B cell (primary cell): ENCODE measurements at regions not wholly inside any gene's neighbourhood (a gene's known extent, or its start where the extent isn't known, plus 50 kb on each side); places are given as distances from the start of the nearest gene placed in this dataset.

Experiments used
- ATAC-seq: fragments of 200-7000 bp; cut with Tn5 transposase; one replicate; pipeline ENCODE4 v1.10.0; 2021; ENCODE audit warnings: low read depth, mild to moderate bottlenecking, moderate number of reproducible peaks, moderate library complexity
- CTCF ChIA-PET: fragments of 350-600 bp; sonication (Branson Sonifier 250); formaldehyde crosslinking; loops from one replicate; lab custom pipeline; 2021; ENCODE audit warnings: antibody characterized with exemption, inconsistent platforms; lab: Charles Lee
- POLR2A ChIA-PET: fragments of 350-600 bp; sonication (Branson Sonifier 250); formaldehyde crosslinking; loops from one replicate; lab custom pipeline; 2021; ENCODE audit warnings: antibody characterized with exemption; lab: Charles Lee
- DNase-seq: peaks from one replicate; pipeline ENCODE4 v3.0.0; 2013
- H2AFZ ChIP-seq: 2 replicates; pipeline ENCODE4 v1.6.1; 2012; ENCODE audit warnings: mild to moderate bottlenecking, low read depth, low read length; ENCODE audit not compliant: insufficient read depth, poor library complexity, severe bottlenecking
- H3K27ac ChIP-seq, 2 donors: 1 replicate in 1 of 2; 2 replicates in 1 of 2; pipeline ENCODE4 v1.5.1; 2012 to 2013; ENCODE audit warnings: low read length in 2 of 2, mild to moderate bottlenecking in 2 of 2, moderate library complexity in 1 of 2
- H3K27me3 ChIP-seq, 4 experiments: fragments of 200-600 bp in 1 of 4; sonication (generic) in 1 of 4; replicated peaks in 1 of 4; 1 replicate in 2 of 4; 2 replicates in 2 of 4; pipeline versions ENCODE4 v1.6.1 to v1.7.0; 2013 to 2016; ENCODE audit warnings: low read length in 3 of 4, mild to moderate bottlenecking in 2 of 4, mixed read lengths in 1 of 4, moderate library complexity in 1 of 4; ENCODE audit not compliant: insufficient read depth in 4 of 4, control insufficient read depth in 3 of 4; ENCODE audit errors: control extremely low read depth in 1 of 4
- H3K36me3 ChIP-seq, 2 experiments: replicated peaks in 1 of 2; 1 replicate in 1 of 2; 2 replicates in 1 of 2; pipeline versions ENCODE4 v1.6.1 to v1.7.1; 2013; ENCODE audit warnings: low read length in 1 of 2; ENCODE audit not compliant: insufficient read depth in 2 of 2, control insufficient read depth in 1 of 2; ENCODE audit errors: control extremely low read depth in 1 of 2, extremely low read depth in 1 of 2
- H3K4me1 ChIP-seq, 2 donors: fragments of 200-600 bp in 1 of 2; sonication (generic) in 1 of 2; 1 replicate in 1 of 2; 2 replicates in 1 of 2; pipeline versions ENCODE4 v1.5.1 to v1.6.1; 2013 to 2017; ENCODE audit warnings: low read length in 2 of 2; ENCODE audit not compliant: control insufficient read depth in 2 of 2, insufficient read depth in 2 of 2
- H3K4me2 ChIP-seq: replicated peaks from 2 replicates; pipeline ENCODE3; 2012; ENCODE audit warnings: mild to moderate bottlenecking, low read depth, low read length; ENCODE audit not compliant: poor library complexity, severe bottlenecking
- H3K4me3 ChIP-seq, 5 experiments: fragments of 200-600 bp in 1 of 5; sonication (generic) in 1 of 5; 1 replicate in 3 of 5; 2 replicates in 2 of 5; pipeline versions ENCODE4 v1.5.1 to v1.7.0; 2011 to 2016; ENCODE audit warnings: low read length in 4 of 5, mild to moderate bottlenecking in 4 of 5, low read depth in 2 of 5, control low read depth in 1 of 5, moderate library complexity in 1 of 5; ENCODE audit not compliant: insufficient read depth in 1 of 5; ENCODE audit errors: control extremely low read depth in 1 of 5, extremely low read depth in 1 of 5
- H3K79me2 ChIP-seq: fragments of 200-600 bp; sonication (generic); one replicate; pipeline ENCODE4 v1.6.0; 2016; ENCODE audit warnings: low read length; ENCODE audit not compliant: control insufficient read depth, insufficient read depth
- H3K9ac ChIP-seq: fragments of 200-600 bp; sonication (generic); 2 replicates; pipeline ENCODE4 v1.6.1; 2017; ENCODE audit warnings: mild to moderate bottlenecking, low read length, moderate library complexity
- H3K9me3 ChIP-seq, 3 donors: one replicate each; pipeline versions ENCODE4 v1.6.1 to v1.7.1; 2013; ENCODE audit warnings: low read length in 2 of 3; ENCODE audit not compliant: control insufficient read depth in 2 of 3, insufficient read depth in 1 of 3; ENCODE audit errors: control extremely low read depth in 1 of 3
- H4K20me1 ChIP-seq: 2 replicates; pipeline ENCODE4 v1.6.0; 2012; ENCODE audit warnings: mild to moderate bottlenecking, low read length; ENCODE audit not compliant: insufficient read depth, control insufficient read depth, poor library complexity, severe bottlenecking
- H3K27ac Mint-ChIP-seq: one replicate; pipeline ENCODE4 v1.8.0; 2021; ENCODE audit warnings: mixed read lengths
- H3K27me3 Mint-ChIP-seq: one replicate; pipeline ENCODE4 v1.8.0; 2021; ENCODE audit warnings: mixed read lengths
- H3K4me1 Mint-ChIP-seq: one replicate; pipeline ENCODE4 v1.8.0; 2021; ENCODE audit warnings: mixed read lengths
- H3K4me3 Mint-ChIP-seq: one replicate; pipeline ENCODE4 v1.8.0; 2021; ENCODE audit warnings: mixed read lengths
- H3K9me3 Mint-ChIP-seq: one replicate; pipeline ENCODE4 v1.8.0; 2022; ENCODE audit warnings: mixed read lengths; ENCODE audit not compliant: insufficient read depth
- EZH2 ChIP-seq: IDR thresholded peaks from 2 replicates; pipeline ENCODE4 v1.6.1; 2012; ENCODE audit warnings: borderline replicate concordance, low read depth, mild to moderate bottlenecking, moderate library complexity, low read length; ENCODE audit not compliant: insufficient read depth, poor library complexity, severe bottlenecking
- WGBS: methylation state at CpG from one replicate; pipeline ENCODE4 v1.1.5; 2013; ENCODE audit warnings: missing lambda C conversion rate; ENCODE audit not compliant: insufficient coverage; 5-methylcytosine and 5-hydroxymethylcytosine counted together
- intact Hi-C: fragments of 100-400 bp; cut with micrococcal nuclease; formaldehyde crosslinking; loops from one replicate; pipeline ENCODE4 v1.10.0; 2022
- TF ChIP-seq, protein P1 (sequence below): fragments of 200-600 bp; IDR thresholded peaks from one replicate; pipeline ENCODE4 v1.8.0; 2022; ENCODE audit warnings: antibody characterized with exemption, mild to moderate bottlenecking

DNA sequence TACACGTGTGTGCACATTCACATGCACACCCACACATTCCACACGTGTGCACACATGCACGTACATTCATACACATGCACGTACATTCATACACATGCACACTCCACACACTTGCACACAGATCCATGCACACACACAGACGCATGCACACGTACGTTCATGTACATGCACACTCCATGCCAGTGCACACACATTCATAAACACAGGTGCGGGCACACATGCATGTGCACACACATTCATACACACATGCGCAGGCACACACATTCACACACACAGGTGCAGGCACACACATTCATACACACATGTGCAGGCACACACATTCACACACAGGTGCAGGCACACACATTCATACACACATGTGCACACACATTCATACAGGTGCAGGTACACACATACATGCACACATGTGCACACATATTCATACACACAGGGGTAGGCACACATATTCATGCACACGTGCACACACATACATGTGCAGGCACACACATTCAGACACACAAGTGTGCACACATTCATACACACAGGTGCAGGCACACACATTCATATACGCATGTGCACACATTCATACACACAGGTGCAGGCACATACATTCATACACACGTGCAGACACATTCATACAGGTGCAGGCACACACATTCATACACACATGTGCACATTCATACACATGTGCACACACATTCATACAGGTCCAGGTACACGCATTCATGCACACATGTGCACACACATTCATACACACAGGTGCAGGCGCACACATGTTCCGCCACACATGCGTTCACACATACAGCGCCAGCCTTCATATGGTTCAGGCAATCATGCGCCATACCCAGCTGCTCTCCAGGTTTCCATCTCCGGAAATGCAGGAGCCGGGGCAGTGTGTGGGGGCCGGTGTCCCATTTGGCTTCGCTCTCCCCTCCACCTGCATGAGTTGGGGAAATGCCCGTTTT, 124.8 kb downstream of the HMX1 start:
- Mint-ChIP-seq H3K27ac (no peak overlapping the region), H3K27me3 (peaks cover 7% of the 10 kb centered on the region), H3K4me3 (no peak overlapping the region), H3K9me3 (peaks cover 9% of the 10 kb centered on the region), H3K4me1 (no peaks in the 10 kb centered on the region)
- no peaks in the 10 kb centered on the region for H4K20me1 ChIP-seq
- ChIA-PET CTCF (no interaction called here), POLR2A (no interaction called here)
- no peak overlapping the region for H3K27ac ChIP-seq
- no peak overlapping the region for H3K9ac ChIP-seq
- H3K4me2 ChIP-seq = no peak overlapping the region
- DNase-seq (no peak), ATAC-seq (no peak)
- TF ChIP-seq EZH2 = no peak
- TF ChIP-seq, protein P1, sequence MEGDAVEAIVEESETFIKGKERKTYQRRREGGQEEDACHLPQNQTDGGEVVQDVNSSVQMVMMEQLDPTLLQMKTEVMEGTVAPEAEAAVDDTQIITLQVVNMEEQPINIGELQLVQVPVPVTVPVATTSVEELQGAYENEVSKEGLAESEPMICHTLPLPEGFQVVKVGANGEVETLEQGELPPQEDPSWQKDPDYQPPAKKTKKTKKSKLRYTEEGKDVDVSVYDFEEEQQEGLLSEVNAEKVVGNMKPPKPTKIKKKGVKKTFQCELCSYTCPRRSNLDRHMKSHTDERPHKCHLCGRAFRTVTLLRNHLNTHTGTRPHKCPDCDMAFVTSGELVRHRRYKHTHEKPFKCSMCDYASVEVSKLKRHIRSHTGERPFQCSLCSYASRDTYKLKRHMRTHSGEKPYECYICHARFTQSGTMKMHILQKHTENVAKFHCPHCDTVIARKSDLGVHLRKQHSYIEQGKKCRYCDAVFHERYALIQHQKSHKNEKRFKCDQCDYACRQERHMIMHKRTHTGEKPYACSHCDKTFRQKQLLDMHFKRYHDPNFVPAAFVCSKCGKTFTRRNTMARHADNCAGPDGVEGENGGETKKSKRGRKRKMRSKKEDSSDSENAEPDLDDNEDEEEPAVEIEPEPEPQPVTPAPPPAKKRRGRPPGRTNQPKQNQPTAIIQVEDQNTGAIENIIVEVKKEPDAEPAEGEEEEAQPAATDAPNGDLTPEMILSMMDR = no peak
- 95% methylated on average over 23 of the region's 23 CpGs for WGBS
- peaks cover 0 to 9% (median 0%) of the 10 kb centered on the region in 3 donors for H3K9me3 ChIP-seq
- H2AFZ ChIP-seq = no peak overlapping the region
- no peak overlapping the region for H3K4me3 ChIP-seq
- H3K79me2 ChIP-seq = no peaks in the 10 kb centered on the region
- H3K4me1 ChIP-seq = no peaks in the 10 kb centered on the region
- no peaks in the 10 kb centered on the region for H3K36me3 ChIP-seq
- H3K27me3 ChIP-seq = peaks cover 0 to 2% (median 0%) of the 10 kb centered on the region in 4 experiments
- intact Hi-C loops = no loop called here

DNA sequence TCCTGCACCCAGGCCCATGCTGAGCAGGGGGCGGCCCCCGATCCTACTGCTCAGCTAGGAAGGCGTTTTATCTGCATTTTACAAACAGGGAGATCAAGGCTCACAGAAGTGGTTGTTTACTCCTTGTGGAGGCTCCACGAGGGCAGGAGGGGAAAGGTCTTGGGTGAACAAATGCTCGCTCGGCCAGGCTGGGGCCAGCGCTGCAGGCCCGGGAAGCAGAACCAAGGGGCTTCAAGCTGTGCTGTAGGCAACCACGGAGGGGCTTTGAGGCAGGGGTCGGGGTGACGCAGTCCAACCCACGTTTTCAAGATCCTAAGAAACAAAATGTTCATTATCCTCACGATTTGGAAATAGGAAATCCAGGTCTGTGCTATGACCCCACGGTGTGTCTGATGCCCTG, 125.8 kb downstream of the HMX1 start:
- Histone ChIP-seq H3K9ac (no peak overlapping the region), H3K4me2 (no peak overlapping the region), H3K79me2 (no peaks in the 10 kb centered on the region), H4K20me1 (no peaks in the 10 kb centered on the region), H3K27ac (no peak overlapping the region), H3K4me3 (no peak overlapping the region), H3K9me3 (peaks cover 0 to 18% (median 0%) of the 10 kb centered on the region in 3 donors), H3K36me3 (no peaks in the 10 kb centered on the region), H3K4me1 (no peaks in the 10 kb centered on the region), H3K27me3 (peaks cover 0 to 2% (median 0%) of the 10 kb centered on the region in 4 experiments), H2AFZ (no peak overlapping the region)
- intact Hi-C loops = no loop called here
- ChIA-PET CTCF (no interaction called here), POLR2A (no interaction called here)
- ATAC-seq = no peak
- H3K9me3 Mint-ChIP-seq = peaks cover 9% of the 10 kb centered on the region
- DNase-seq = no peak
- no peak overlapping the region for H3K4me3 Mint-ChIP-seq
- H3K27ac Mint-ChIP-seq = no peak overlapping the region
- TF ChIP-seq EZH2 = no peak
- TF ChIP-seq, protein P1 = no peak
- WGBS = 82% methylated on average over 11 of the region's 14 CpGs
- H3K4me1 Mint-ChIP-seq = no peaks in the 10 kb centered on the region
- peaks cover 7% of the 10 kb centered on the region for H3K27me3 Mint-ChIP-seq
